ENCODE measurements at regions not wholly inside any gene's neighbourhood (a gene's known extent, or its start where the extent isn't known, plus 50 kb on each side); places are given as distances from the start of the nearest gene placed in this dataset.

DNA sequence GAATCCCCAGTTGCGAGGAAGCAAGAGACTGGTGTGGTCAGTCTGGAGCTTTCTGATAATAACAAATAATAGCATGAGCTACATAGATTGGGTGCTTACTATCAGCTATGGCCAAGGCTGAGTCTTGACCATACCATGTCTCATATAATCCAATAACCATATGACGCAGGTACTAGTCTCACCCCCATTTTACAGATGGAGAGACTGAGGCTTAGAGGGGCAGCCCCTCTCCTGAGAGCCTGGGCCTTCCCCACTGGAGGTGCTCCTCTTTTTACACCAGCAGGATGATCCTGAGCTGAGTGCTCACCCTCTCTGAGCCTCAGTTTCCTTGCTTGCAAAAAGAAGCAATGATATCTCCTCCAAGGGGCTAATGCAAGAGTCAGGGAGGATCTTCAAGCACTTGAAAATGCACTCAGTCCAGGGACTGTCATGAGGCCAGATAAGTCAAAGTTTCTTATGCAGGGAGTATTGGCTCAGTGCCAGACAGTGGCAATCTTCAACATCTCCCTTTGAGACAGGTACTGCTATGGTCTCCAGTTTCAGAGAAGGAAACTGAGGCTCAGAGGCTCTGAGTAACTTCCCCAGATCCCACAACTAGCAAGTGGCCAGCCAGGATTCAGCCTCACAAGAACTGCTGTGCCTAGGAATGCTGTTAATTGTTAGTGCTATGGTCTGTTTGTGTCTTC, 149.7 kb downstream of the TFCP2L1 start:
- POLR2A ChIA-PET = no interaction called here
- Histone ChIP-seq H3K36me3 (ENCODE audit: control insufficient read depth, insufficient read depth, low read length) (no peaks in the 10 kb centered on the region), H3K4me3 (ENCODE audit: low read depth, low read length) (no peak overlapping the region), H3K27me3 (ENCODE audit: control insufficient read depth, insufficient read depth, low read length) (peaks cover 3% of the 10 kb centered on the region; the same call in 1 of the 2 replicates)
- no peak for DNase-seq (ENCODE audit: low read depth)
- TF ChIP-seq, protein P1, sequence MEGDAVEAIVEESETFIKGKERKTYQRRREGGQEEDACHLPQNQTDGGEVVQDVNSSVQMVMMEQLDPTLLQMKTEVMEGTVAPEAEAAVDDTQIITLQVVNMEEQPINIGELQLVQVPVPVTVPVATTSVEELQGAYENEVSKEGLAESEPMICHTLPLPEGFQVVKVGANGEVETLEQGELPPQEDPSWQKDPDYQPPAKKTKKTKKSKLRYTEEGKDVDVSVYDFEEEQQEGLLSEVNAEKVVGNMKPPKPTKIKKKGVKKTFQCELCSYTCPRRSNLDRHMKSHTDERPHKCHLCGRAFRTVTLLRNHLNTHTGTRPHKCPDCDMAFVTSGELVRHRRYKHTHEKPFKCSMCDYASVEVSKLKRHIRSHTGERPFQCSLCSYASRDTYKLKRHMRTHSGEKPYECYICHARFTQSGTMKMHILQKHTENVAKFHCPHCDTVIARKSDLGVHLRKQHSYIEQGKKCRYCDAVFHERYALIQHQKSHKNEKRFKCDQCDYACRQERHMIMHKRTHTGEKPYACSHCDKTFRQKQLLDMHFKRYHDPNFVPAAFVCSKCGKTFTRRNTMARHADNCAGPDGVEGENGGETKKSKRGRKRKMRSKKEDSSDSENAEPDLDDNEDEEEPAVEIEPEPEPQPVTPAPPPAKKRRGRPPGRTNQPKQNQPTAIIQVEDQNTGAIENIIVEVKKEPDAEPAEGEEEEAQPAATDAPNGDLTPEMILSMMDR (IDR thresholded peaks at IDR 0.05; ENCODE audit: insufficient read depth, low read depth, low read length) = no peak
- CTCF ChIA-PET = no interaction called here

DNA sequence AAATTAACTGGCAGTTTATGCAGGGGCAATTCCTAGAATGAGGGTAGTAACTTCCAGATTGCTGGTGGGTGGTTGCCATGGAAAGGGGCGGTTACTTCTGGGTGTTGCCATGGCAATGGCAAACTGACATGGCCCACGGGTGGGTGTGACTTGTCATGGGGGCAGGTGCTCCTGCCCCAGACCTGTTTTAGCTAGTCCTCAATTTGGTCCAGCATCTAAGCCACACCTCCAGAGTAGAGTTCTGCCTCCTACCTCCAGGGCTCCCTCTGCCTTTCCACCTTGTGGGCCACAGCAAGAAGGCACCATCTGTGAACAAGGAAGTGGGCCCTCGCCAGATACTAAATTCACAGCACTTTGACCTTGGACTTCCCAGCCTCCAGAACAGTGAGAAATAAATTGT, 148.7 kb downstream of the TFCP2L1 start:
- H3K4me3 ChIP-seq (ENCODE audit: low read depth, low read length) = no peak overlapping the region
- peaks cover 3% of the 10 kb centered on the region; the same call in 1 of the 2 replicates for H3K27me3 ChIP-seq (ENCODE audit: control insufficient read depth, insufficient read depth, low read length)
- TF ChIP-seq, protein P1 (IDR thresholded peaks at IDR 0.05; ENCODE audit: insufficient read depth, low read depth, low read length) = no peak
- ChIA-PET CTCF (interaction anchor here (1.0 kb wide), 1 partner anchor 18 kb away, joined by 3 read pairs; no protein-coding TSS in a partner anchor), POLR2A (no interaction called here)
- DNase-seq (ENCODE audit: low read depth) = no peak
- H3K36me3 ChIP-seq (ENCODE audit: control insufficient read depth, insufficient read depth, low read length) = no peaks in the 10 kb centered on the region

DNA sequence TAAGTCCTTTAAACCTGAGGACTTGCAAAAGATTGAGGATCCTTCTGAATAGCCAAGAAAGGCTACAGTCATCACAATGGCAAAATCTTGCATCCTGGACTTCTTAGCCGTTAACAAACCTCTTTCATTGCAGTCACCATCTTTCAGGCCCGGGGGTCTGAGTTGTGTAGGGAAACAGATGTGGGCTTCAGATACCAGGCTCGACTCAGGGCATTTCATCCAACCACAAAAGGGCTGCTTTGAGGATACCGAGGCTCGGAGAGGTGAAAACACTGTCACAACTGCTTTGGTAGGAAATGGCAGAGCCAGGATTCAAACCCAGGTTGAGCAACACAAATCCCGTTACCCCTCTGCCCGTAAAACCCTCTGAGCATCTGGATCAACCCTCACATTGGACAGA, 147.4 kb downstream of the TFCP2L1 start:
- POLR2A ChIA-PET = no interaction called here
- peaks cover 3% of the 10 kb centered on the region; the same call in 1 of the 2 replicates for H3K27me3 ChIP-seq (ENCODE audit: control insufficient read depth, insufficient read depth, low read length)
- no peak overlapping the region for H3K4me3 ChIP-seq (ENCODE audit: low read depth, low read length)
- TF ChIP-seq, protein P1 (IDR thresholded peaks at IDR 0.05; ENCODE audit: insufficient read depth, low read depth, low read length) = no peak
- CTCF ChIA-PET = no interaction called here
- no peak for DNase-seq (ENCODE audit: low read depth)
- H3K36me3 ChIP-seq (ENCODE audit: control insufficient read depth, insufficient read depth, low read length) = no peaks in the 10 kb centered on the region

DNA sequence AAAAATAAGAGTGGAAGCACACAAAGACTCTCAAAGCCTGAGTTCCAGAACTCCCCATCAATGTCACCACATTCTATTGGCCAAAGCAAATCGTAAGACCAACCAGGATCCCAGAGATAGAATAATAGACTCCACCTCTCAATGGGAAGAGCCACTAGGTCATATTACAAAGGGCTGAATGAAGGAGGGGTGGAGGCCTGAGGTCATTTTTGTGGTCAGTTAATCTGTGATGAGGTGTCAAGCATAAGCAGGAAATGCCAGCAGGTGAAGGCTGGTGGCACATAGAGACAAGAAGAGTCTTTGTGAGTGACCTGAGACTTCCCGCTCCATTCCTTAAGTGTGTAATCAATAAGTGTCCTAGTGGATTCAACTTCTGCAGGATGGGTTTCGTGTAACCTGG, 144.3 kb downstream of the TFCP2L1 start:
- Histone ChIP-seq H3K36me3 (ENCODE audit: control insufficient read depth, insufficient read depth, low read length) (no peaks in the 10 kb centered on the region), H3K27me3 (ENCODE audit: control insufficient read depth, insufficient read depth, low read length) (peaks cover 7% of the 10 kb centered on the region), H3K4me3 (ENCODE audit: low read depth, low read length) (no peak overlapping the region)
- ChIA-PET CTCF (interaction anchor here (0.5 to 0.6 kb wide), 2 partner anchors 17 to 30 kb away, joined by 3 to 4 read pairs; no protein-coding TSS in a partner anchor), POLR2A (no interaction called here)
- no peak for DNase-seq (ENCODE audit: low read depth)
- TF ChIP-seq, protein P1 (IDR thresholded peaks at IDR 0.05; ENCODE audit: insufficient read depth, low read depth, low read length) = no peak

DNA sequence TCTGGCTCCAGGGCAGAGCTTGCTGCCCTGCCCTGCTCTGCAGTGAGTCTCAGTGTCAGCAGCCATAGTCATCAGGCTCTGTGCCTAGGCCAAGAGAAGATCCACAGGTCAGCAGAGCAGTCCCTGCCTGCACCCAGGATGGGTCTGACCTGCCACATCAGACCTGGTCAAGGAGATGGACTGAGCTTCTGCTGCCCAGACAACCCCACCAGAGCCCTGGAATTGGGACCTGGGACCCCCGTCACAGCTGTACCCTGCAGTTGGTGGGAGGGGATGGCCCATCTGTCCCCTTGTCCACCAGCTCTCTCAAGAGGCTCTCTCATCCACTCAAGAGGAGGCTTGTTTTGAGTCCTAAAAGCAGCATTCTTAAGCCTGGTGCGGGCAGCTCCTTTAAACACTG, 142.6 kb downstream of the TFCP2L1 start:
- Histone ChIP-seq H3K4me3 (ENCODE audit: low read depth, low read length) (no peak overlapping the region), H3K27me3 (ENCODE audit: control insufficient read depth, insufficient read depth, low read length) (peaks cover 4% of the 10 kb centered on the region), H3K36me3 (ENCODE audit: control insufficient read depth, insufficient read depth, low read length) (no peaks in the 10 kb centered on the region)
- POLR2A ChIA-PET = no interaction called here
- DNase-seq (ENCODE audit: low read depth) = no peak
- CTCF ChIA-PET = no interaction called here
- TF ChIP-seq, protein P1 (IDR thresholded peaks at IDR 0.05; ENCODE audit: insufficient read depth, low read depth, low read length) = no peak

Data from BJ (cell line).